Large intestine (tissue), 3 donors: ENCODE measurements at regions not wholly inside any gene's neighbourhood (a gene's known extent, or its start where the extent isn't known, plus 50 kb on each side); places are given as distances from the start of the nearest gene placed in this dataset.
"Not testable (repeated sequence)": the region's sequence is repeated elsewhere in the genome, so short reads cannot be mapped to it uniquely, and the experiment has no call there.

Experiments
- DNase-seq, 2 donors: peaks; one replicate each; pipeline versions ENCODE4 v3.0.0 to v3.0.0-alpha.2; 2013
- H3K27ac ChIP-seq: one replicate; pipeline ENCODE4 v1.5.1; 2013; ENCODE audit warnings: low read length
- H3K27me3 ChIP-seq: 2 replicates; pipeline ENCODE4 v1.6.1; 2013; ENCODE audit warnings: low read length; ENCODE audit not compliant: control insufficient read depth, insufficient read depth
- H3K36me3 ChIP-seq: 2 replicates; pipeline ENCODE4 v1.6.1; 2013; ENCODE audit warnings: low read length; ENCODE audit not compliant: control insufficient read depth, insufficient read depth
- H3K4me1 ChIP-seq: one replicate; pipeline ENCODE4 v1.6.1; 2013; ENCODE audit warnings: low read length; ENCODE audit not compliant: control insufficient read depth, insufficient read depth
- H3K4me3 ChIP-seq: one replicate; pipeline ENCODE4 v1.5.1; 2013; ENCODE audit warnings: low read length
- H3K9me3 ChIP-seq: one replicate; pipeline ENCODE4 v1.6.1; 2013; ENCODE audit warnings: mild to moderate bottlenecking, low read depth, low read length, moderate library complexity; ENCODE audit not compliant: control insufficient read depth
- WGBS: methylation state at CpG from one replicate; pipeline ENCODE4 v1.1.5; 2013; ENCODE audit warnings: low lambda C conversion rate; ENCODE audit not compliant: insufficient coverage; 5-methylcytosine and 5-hydroxymethylcytosine counted together

GRCh38 chr4:65007841-65008439 is 598.7 kb upstream of the TECRL start:
- H3K36me3 ChIP-seq: no peaks in the 10 kb centered on the region
- DNase-seq: no peak

GRCh38 chr4:64975177-64975576 is 565.9 kb upstream of the TECRL start:
- H3K36me3 ChIP-seq: no peaks in the 10 kb centered on the region
- H3K9me3 ChIP-seq: no peaks in the 10 kb centered on the region
- no peaks in the 10 kb centered on the region for H3K4me1 ChIP-seq
- H3K27me3 ChIP-seq: no peaks in the 10 kb centered on the region
- no peak overlapping the region for H3K27ac ChIP-seq
- no peak overlapping the region for H3K4me3 ChIP-seq
- no peak for DNase-seq

More at GRCh38 chr4:65007841-65008439, 598.7 kb upstream of the TECRL start:
- Histone ChIP-seq H3K9me3 (no peaks in the 10 kb centered on the region), H3K4me1 (no peaks in the 10 kb centered on the region), H3K27ac (no peak overlapping the region), H3K27me3 (no peaks in the 10 kb centered on the region), H3K4me3 (no peak overlapping the region)
- WGBS: 43% methylated on average over 4 of the region's 5 CpGs

GRCh38 chr4:64969081-64969480 is 559.8 kb upstream of the TECRL start:
- DNase-seq: no peak
- Histone ChIP-seq H3K36me3 (no peaks in the 10 kb centered on the region), H3K27me3 (no peaks in the 10 kb centered on the region), H3K27ac (no peak overlapping the region), H3K4me3 (no peak overlapping the region), H3K4me1 (no peaks in the 10 kb centered on the region), H3K9me3 (no peaks in the 10 kb centered on the region)
- no CpG with 5 or more reads among the region's 3 CpGs for WGBS

- Histone ChIP-seq H3K9me3 (no peaks in the 10 kb centered on the region), H3K4me3 (no peak overlapping the region), H3K36me3 (no peaks in the 10 kb centered on the region), H3K27me3 (no peaks in the 10 kb centered on the region), H3K4me1 (no peaks in the 10 kb centered on the region), H3K27ac (no peak overlapping the region)
- WGBS: no CpG with 5 or more reads among the region's 2 CpGs
- DNase-seq: no peak
Measured at GRCh38 chr4:64967286-64967685, 558.0 kb upstream of the TECRL start.

GRCh38 chr4:64960516-64960915 is 551.3 kb upstream of the TECRL start:
- Histone ChIP-seq H3K4me1 (no peaks in the 10 kb centered on the region), H3K4me3 (no peak overlapping the region), H3K9me3 (no peaks in the 10 kb centered on the region), H3K27me3 (no peaks in the 10 kb centered on the region), H3K27ac (no peak overlapping the region), H3K36me3 (no peaks in the 10 kb centered on the region)
- DNase-seq: no peak
- WGBS: 91% methylated on average over 3 of the region's 4 CpGs

GRCh38 chr4:64940698-64941097 is 531.4 kb upstream of the TECRL start:
- no peaks in the 10 kb centered on the region for H3K9me3 ChIP-seq
- no peaks in the 10 kb centered on the region for H3K27me3 ChIP-seq
- no peak for DNase-seq
- no peaks in the 10 kb centered on the region for H3K4me1 ChIP-seq
- H3K36me3 ChIP-seq: no peaks in the 10 kb centered on the region
- no CpG with 5 or more reads among the region's 3 CpGs for WGBS
- no peak overlapping the region for H3K4me3 ChIP-seq
- H3K27ac ChIP-seq: no peak overlapping the region

GRCh38 chr4:64935469-64936001 is 526.3 kb upstream of the TECRL start:
- Histone ChIP-seq H3K27ac (no peak overlapping the region), H3K4me3 (no peak overlapping the region), H3K27me3 (no peaks in the 10 kb centered on the region), H3K36me3 (no peaks in the 10 kb centered on the region), H3K4me1 (no peaks in the 10 kb centered on the region), H3K9me3 (no peaks in the 10 kb centered on the region)
- no CpG with 5 or more reads among the region's 1 CpG for WGBS
- no peak for DNase-seq

- H3K4me3 ChIP-seq: no peak overlapping the region
- H3K27ac ChIP-seq: no peak overlapping the region
- WGBS: 75% methylated on average over 1 of the region's 2 CpGs
- H3K9me3 ChIP-seq: no peaks in the 10 kb centered on the region
- no peak for DNase-seq
- no peaks in the 10 kb centered on the region for H3K27me3 ChIP-seq
- H3K36me3 ChIP-seq: no peaks in the 10 kb centered on the region
- H3K4me1 ChIP-seq: no peaks in the 10 kb centered on the region
Measured at GRCh38 chr4:64911846-64912245, 502.6 kb upstream of the TECRL start.

GRCh38 chr4:64903986-64904385 is 494.7 kb upstream of the TECRL start:
- DNase-seq: no peak
- WGBS: 57% methylated on average over 2 of the region's 2 CpGs
- Histone ChIP-seq H3K4me1 (no peaks in the 10 kb centered on the region), H3K4me3 (no peak overlapping the region), H3K27ac (no peak overlapping the region), H3K9me3 (no peaks in the 10 kb centered on the region), H3K27me3 (no peaks in the 10 kb centered on the region), H3K36me3 (no peaks in the 10 kb centered on the region)

- Histone ChIP-seq H3K4me3 (no peak overlapping the region), H3K4me1 (no peaks in the 10 kb centered on the region), H3K27me3 (no peaks in the 10 kb centered on the region), H3K36me3 (no peaks in the 10 kb centered on the region), H3K27ac (no peak overlapping the region), H3K9me3 (no peaks in the 10 kb centered on the region)
- DNase-seq: no peak
Measured at GRCh38 chr4:64899563-64899962, 490.3 kb upstream of the TECRL start.

- H3K9me3 ChIP-seq, H3K27me3 ChIP-seq, H3K36me3 ChIP-seq, H3K4me1 ChIP-seq, H3K4me3 ChIP-seq, H3K27ac ChIP-seq, DNase-seq: not testable (repeated sequence)
- WGBS: no CpG with 5 or more reads among the region's 2 CpGs
Measured at GRCh38 chr4:64899030-64899429, 489.8 kb upstream of the TECRL start.
